ENCODE measurements at regions not wholly inside any gene's neighbourhood (a gene's known extent, or its start where the extent isn't known, plus 50 kb on each side); places are given as distances from the start of the nearest gene placed in this dataset.

- H3K4me3 ChIP-seq (ENCODE audit: low read depth, low read length, poor library complexity, severe bottlenecking): no peak overlapping the region
- no peaks in the 10 kb centered on the region for H4K20me1 ChIP-seq (ENCODE audit: insufficient read depth, low read length)
- H3K79me2 ChIP-seq (ENCODE audit: insufficient read depth, low read length): no peaks in the 10 kb centered on the region
- no peak overlapping the region for H2AFZ ChIP-seq (ENCODE audit: low read length)
- TF ChIP-seq EZH2 (IDR thresholded peaks at IDR 0.05; ENCODE audit: borderline replicate concordance, low read length): no peak
- TF ChIP-seq CTCF (IDR thresholded peaks at IDR 0.05; ENCODE audit: low read length): no peak
- H3K9ac ChIP-seq (ENCODE audit: low read length): no peak overlapping the region
- no peaks in the 10 kb centered on the region for H3K9me2 ChIP-seq (ENCODE audit: low read depth, low read length)
- no peaks in the 10 kb centered on the region for H3K27me3 ChIP-seq (ENCODE audit: insufficient read depth, low read length)
- H3K9me3 ChIP-seq (ENCODE audit: low read length): no peaks in the 10 kb centered on the region
- H3K27ac ChIP-seq (ENCODE audit: low read depth, low read length, poor library complexity, severe bottlenecking): no peak overlapping the region
- no peak overlapping the region for H3K4me2 ChIP-seq (ENCODE audit: low read length)
- H3K4me1 ChIP-seq (ENCODE audit: insufficient read depth, low read length, severe bottlenecking): no peaks in the 10 kb centered on the region
- no peaks in the 10 kb centered on the region for H3F3A ChIP-seq (ENCODE audit: insufficient read depth, low read length)
- H3K36me3 ChIP-seq (ENCODE audit: insufficient read depth, low read length): no peaks in the 10 kb centered on the region
Measured at GRCh38 chr4:38466401-38466800, 197.6 kb upstream of the KLF3 start.

- H3K9me3 ChIP-seq (ENCODE audit: low read length): no peaks in the 10 kb centered on the region
- TF ChIP-seq CTCF (IDR thresholded peaks at IDR 0.05; ENCODE audit: low read length) (no peak), EZH2 (IDR thresholded peaks at IDR 0.05; ENCODE audit: borderline replicate concordance, low read length) (no peak)
- no peak overlapping the region for H3K27ac ChIP-seq (ENCODE audit: low read depth, low read length, poor library complexity, severe bottlenecking)
Measured at GRCh38 chr4:38467296-38467695, 196.7 kb upstream of the KLF3 start.

GRCh38 chr4:38468339-38468866, 195.6 kb upstream of the KLF3 start:
- no peaks in the 10 kb centered on the region for H3K79me2 ChIP-seq (ENCODE audit: insufficient read depth, low read length)
- no peaks in the 10 kb centered on the region for H3F3A ChIP-seq (ENCODE audit: insufficient read depth, low read length)
- H3K36me3 ChIP-seq (ENCODE audit: insufficient read depth, low read length): no peaks in the 10 kb centered on the region
- TF ChIP-seq CTCF (IDR thresholded peaks at IDR 0.05; ENCODE audit: low read length): no peak
- no peak for TF ChIP-seq EZH2 (IDR thresholded peaks at IDR 0.05; ENCODE audit: borderline replicate concordance, low read length)
- no peak overlapping the region for H3K4me2 ChIP-seq (ENCODE audit: low read length)
- no peaks in the 10 kb centered on the region for H3K9me2 ChIP-seq (ENCODE audit: low read depth, low read length)
- H2AFZ ChIP-seq (ENCODE audit: low read length): no peak overlapping the region
- no peaks in the 10 kb centered on the region for H3K27me3 ChIP-seq (ENCODE audit: insufficient read depth, low read length)
- H3K27ac ChIP-seq (ENCODE audit: low read depth, low read length, poor library complexity, severe bottlenecking): no peak overlapping the region
- H3K4me3 ChIP-seq (ENCODE audit: low read depth, low read length, poor library complexity, severe bottlenecking): no peak overlapping the region
- H3K9me3 ChIP-seq (ENCODE audit: low read length): no peaks in the 10 kb centered on the region
- H4K20me1 ChIP-seq (ENCODE audit: insufficient read depth, low read length): no peaks in the 10 kb centered on the region
- no peaks in the 10 kb centered on the region for H3K4me1 ChIP-seq (ENCODE audit: insufficient read depth, low read length, severe bottlenecking)
- H3K9ac ChIP-seq (ENCODE audit: low read length): no peak overlapping the region

More at GRCh38 chr4:38467296-38467695, 196.7 kb upstream of the KLF3 start:
- no peak overlapping the region for H2AFZ ChIP-seq (ENCODE audit: low read length)
- H3K4me1 ChIP-seq (ENCODE audit: insufficient read depth, low read length, severe bottlenecking): no peaks in the 10 kb centered on the region
- H3K27me3 ChIP-seq (ENCODE audit: insufficient read depth, low read length): no peaks in the 10 kb centered on the region
- H3K4me2 ChIP-seq (ENCODE audit: low read length): no peak overlapping the region
- H4K20me1 ChIP-seq (ENCODE audit: insufficient read depth, low read length): no peaks in the 10 kb centered on the region
- H3K36me3 ChIP-seq (ENCODE audit: insufficient read depth, low read length): no peaks in the 10 kb centered on the region
- H3K9me2 ChIP-seq (ENCODE audit: low read depth, low read length): no peaks in the 10 kb centered on the region
- no peaks in the 10 kb centered on the region for H3K79me2 ChIP-seq (ENCODE audit: insufficient read depth, low read length)
- H3F3A ChIP-seq (ENCODE audit: insufficient read depth, low read length): no peaks in the 10 kb centered on the region
- no peak overlapping the region for H3K4me3 ChIP-seq (ENCODE audit: low read depth, low read length, poor library complexity, severe bottlenecking)
- H3K9ac ChIP-seq (ENCODE audit: low read length): no peak overlapping the region

All from OCI-LY1 (cell line).